GM12864 (cell line): ENCODE measurements at regions not wholly inside any gene's neighbourhood (a gene's known extent, or its start where the extent isn't known, plus 50 kb on each side); places are given as distances from the start of the nearest gene placed in this dataset.

Experiments used
- DNase-seq: peaks from one replicate; pipeline ENCODE4 v3.0.0-alpha.2; 2011; ENCODE audit warnings: low read depth
- H3K4me3 ChIP-seq: 2 replicates; pipeline ENCODE4 v1.5.1; 2011; ENCODE audit warnings: mild to moderate bottlenecking, low read depth, low read length, control low read depth
- TF ChIP-seq, protein P1 (sequence below): IDR thresholded peaks from 2 replicates; pipeline ENCODE4 v1.5.1; 2011; ENCODE audit warnings: low read depth, mild to moderate bottlenecking, moderate library complexity, low read length, control low read depth, inconsistent platforms; ENCODE audit errors: missing control alignments

DNA sequence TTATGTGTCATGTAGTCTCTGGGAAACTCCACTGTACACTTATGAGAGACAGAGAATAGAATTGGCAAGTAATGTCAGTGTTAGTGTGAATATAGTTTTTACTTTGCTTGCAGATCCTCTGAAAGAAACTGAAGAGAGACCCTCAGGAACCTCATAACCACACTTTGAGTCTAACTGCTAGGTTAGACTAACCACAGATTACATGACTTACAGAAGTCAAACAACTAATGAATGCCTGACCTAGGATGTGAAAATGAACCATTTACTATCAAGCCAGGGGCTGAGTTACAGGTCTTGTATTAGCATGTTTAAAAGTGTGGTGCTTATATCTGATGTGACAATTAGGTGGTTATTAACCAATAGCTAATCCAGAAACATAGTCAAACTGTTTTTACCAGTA, 280.4 kb upstream of the LRATD1 start:
- DNase-seq: no peak
- TF ChIP-seq, protein P1, sequence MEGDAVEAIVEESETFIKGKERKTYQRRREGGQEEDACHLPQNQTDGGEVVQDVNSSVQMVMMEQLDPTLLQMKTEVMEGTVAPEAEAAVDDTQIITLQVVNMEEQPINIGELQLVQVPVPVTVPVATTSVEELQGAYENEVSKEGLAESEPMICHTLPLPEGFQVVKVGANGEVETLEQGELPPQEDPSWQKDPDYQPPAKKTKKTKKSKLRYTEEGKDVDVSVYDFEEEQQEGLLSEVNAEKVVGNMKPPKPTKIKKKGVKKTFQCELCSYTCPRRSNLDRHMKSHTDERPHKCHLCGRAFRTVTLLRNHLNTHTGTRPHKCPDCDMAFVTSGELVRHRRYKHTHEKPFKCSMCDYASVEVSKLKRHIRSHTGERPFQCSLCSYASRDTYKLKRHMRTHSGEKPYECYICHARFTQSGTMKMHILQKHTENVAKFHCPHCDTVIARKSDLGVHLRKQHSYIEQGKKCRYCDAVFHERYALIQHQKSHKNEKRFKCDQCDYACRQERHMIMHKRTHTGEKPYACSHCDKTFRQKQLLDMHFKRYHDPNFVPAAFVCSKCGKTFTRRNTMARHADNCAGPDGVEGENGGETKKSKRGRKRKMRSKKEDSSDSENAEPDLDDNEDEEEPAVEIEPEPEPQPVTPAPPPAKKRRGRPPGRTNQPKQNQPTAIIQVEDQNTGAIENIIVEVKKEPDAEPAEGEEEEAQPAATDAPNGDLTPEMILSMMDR: no peak
- no peak overlapping the region for H3K4me3 ChIP-seq

DNA sequence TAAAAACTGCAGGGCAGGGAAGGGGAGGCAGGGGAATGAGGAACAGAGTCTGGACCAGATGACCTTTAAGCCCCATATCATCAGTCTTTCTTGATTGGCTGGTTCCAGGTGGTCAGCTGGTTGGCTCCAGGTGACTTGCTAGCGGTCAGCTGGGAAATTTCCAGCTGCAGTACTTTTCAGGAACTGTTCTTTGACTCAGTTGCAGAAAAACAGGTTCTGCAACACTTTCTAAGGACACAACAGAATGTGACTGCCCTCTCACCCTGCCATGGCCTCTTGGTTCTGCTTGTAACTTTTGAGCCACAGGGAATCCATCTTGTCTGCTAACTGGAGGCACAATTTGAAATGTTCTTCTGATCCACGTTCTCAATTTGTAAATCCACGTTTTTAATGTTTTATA, 278.3 kb upstream of the LRATD1 start:
- H3K4me3 ChIP-seq: no peak overlapping the region
- DNase-seq: no peak
- TF ChIP-seq, protein P1: no peak

DNA sequence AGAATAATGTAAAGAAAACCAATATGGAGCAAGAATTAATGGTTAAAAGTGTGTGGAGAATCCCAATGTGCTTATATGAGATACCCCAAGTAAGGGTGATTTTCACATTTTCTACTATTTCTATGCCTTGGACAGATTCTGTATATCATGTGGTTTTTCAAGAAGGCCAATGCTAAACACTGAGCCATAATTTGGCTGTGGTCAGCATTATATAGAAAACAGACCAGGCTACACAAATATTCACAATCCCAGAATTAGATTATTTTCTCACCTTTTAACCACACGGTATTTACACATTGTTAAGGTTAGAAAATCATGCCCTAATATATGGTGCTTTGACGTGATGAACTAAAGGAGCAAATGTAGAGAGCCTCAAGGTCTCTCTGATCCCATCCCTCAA, 277.4 kb upstream of the LRATD1 start:
- TF ChIP-seq, protein P1: no peak
- no peak overlapping the region for H3K4me3 ChIP-seq
- DNase-seq: no peak

DNA sequence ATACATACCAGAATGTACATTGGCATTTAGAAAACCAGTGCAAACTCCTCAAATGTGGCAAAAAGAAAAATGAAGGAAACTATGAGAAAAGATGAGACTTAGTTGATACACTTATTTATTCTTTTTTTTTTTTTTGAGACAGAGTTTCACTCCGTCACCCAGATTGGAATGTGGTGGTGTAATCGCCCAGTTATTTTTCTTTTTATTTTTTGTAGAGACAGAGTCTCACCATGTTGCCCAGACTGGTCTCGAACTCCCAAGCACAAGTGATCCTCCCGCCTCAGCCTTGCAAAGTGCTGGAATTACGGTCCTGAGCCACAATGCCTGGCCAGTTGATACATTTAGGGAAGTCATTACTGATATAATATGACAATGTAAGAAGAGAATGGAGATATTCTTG, 274.2 kb upstream of the LRATD1 start:
- TF ChIP-seq, protein P1: no peak
- no peak overlapping the region for H3K4me3 ChIP-seq
- DNase-seq: no peak

DNA sequence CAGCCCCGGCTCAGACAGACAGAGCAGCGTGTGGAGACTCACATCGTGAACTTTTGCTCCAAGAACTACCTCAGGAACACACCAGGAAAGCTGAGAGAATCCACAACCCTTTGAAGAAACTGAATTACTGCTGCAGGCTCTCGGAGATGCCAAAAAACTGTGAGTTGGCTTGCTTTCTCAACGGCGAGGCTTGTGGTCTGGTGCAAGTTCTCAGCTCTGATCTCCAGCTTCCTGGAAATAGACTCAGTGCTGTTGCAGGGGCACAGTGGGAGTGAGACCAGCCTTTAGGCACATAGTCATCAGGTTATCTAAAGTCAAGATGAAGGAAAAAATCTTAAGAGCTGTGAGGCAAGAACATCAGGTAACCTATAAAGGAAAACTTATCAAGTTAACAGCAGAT, 273.7 kb upstream of the LRATD1 start:
- no peak for DNase-seq
- TF ChIP-seq, protein P1: no peak
- no peak overlapping the region for H3K4me3 ChIP-seq

DNA sequence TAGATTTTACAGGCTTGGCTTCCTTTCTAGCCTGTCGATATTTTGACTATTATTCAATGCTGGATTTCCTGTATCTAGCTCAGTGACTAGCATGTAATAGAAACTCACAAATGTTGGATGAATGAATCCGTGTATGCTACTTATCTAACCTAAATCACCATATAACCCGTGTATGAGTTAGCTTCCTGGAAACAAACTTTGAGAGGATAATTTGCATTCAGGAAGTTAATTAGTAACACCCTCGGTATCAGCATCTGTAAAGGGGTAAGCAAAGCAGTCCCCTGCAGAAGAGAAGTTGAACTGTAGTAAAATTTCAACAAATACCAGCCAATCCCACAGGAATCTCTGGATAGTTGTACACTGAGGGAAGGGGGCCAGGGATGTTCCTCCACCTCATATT, 269.4 kb upstream of the LRATD1 start:
- H3K4me3 ChIP-seq: no peak overlapping the region
- TF ChIP-seq, protein P1: no peak
- no peak for DNase-seq

DNA sequence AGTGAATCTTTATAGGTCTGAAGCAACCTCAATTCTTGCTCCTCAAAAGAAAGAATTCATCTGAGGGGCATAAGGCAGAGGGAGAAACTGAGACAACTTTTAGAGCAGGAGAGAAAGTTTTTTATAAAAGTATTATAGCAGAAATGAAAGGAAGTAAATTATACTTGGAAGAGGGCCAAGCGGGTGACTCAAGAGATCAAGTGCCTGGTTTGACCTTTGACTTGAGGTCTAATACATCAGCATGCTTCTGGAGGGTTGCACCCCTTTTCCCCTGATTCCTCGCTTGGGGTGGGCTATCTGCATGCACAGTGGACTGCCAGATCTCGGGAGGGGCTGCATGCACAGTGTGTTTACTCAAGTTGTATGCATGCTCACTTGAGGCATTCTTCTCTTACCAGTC, 268.5 kb upstream of the LRATD1 start:
- TF ChIP-seq, protein P1: no peak
- DNase-seq: no peak
- no peak overlapping the region for H3K4me3 ChIP-seq
